Sigmoid colon (tissue), 4 donors: ENCODE measurements at regions not wholly inside any gene's neighbourhood (a gene's known extent, or its start where the extent isn't known, plus 50 kb on each side); places are given as distances from the start of the nearest gene placed in this dataset.

ENCODE experiments used
- POLR2A ChIP-seq, 2 donors: fragments of 450-650 bp; IDR thresholded peaks; one replicate each; pipeline ENCODE4 v1.6.1; 2016; ENCODE audit warnings: antibody characterized with exemption in 2 of 2, mild to moderate bottlenecking in 2 of 2, moderate library complexity in 2 of 2
- POLR2AphosphoS5 ChIP-seq, 4 donors: sonication (generic); formaldehyde crosslinking; IDR thresholded peaks; one replicate each; pipeline ENCODE4 v1.6.1; 2017; ENCODE audit warnings: antibody characterized with exemption in 4 of 4

DNA sequence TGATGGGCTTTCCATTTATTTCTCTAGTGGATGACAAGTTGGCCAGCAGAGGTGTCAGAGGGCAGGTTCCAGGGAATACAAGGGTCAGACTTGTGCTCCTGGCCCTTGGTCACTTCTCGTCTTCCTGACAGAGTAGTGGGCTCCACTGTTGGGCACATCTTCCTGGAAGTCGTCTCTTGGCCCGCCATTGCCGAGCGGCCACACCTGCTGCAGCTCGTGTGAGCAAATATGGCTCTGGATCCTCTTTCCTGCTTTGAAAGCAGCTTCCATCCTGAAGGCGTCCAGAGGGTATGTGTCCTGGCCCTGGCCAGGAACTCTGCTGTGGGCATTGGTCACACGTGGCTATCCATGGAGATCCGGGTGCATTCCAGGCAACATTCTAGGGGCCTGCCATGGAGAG, 100.2 kb downstream of the SNRPN start:
- TF ChIP-seq POLR2A (IDR thresholded peaks at IDR 0.05) (no peak), POLR2AphosphoS5 (IDR thresholded peaks at IDR 0.05) (no peak)
